HCT116 (cell line): ENCODE measurements at regions not wholly inside any gene's neighbourhood (a gene's known extent, or its start where the extent isn't known, plus 50 kb on each side); places are given as distances from the start of the nearest gene placed in this dataset.

Source experiments
- ATAC-seq: fragments of 200-7000 bp; cut with Tn5 transposase; 2 replicates; pipeline ENCODE4 v1.9.1; 2020; ENCODE audit warnings: mild to moderate bottlenecking, moderate library complexity
- BruUV-seq: library from RNA; stranded (reverse); fragments of 400-500 nt; replicated peaks from 2 replicates; lab custom pipeline; 2021; lab: Mats Ljungman, UMichigan
- CTCF ChIA-PET: fragments of 300-600 bp; sonication (Branson Sonifier 250); formaldehyde crosslinking; loops from one replicate; lab custom pipeline; 2021; ENCODE audit warnings: antibody characterized with exemption; lab: Charles Lee
- POLR2A ChIA-PET: fragments of 300-600, 350-600 bp; sonication (Branson Sonifier 250); formaldehyde crosslinking; loops from one replicate; lab custom pipeline; 2021; ENCODE audit warnings: antibody characterized with exemption; lab: Charles Lee
- RAD21 ChIA-PET, 2 experiments: fragments of 300-600 bp; sonication (Branson Sonifier 250); formaldehyde crosslinking; loops; one replicate each; lab custom pipeline; 2023; ENCODE audit warnings: low total read pairs in 2 of 2; ENCODE audit not compliant: uncharacterized antibody in 2 of 2, unreplicated experiment in 2 of 2, low non-redundant PET in 1 of 2; lab: Charles Lee
- DNase-seq: peaks from one replicate; pipeline ENCODE4 v3.0.0-alpha.2; 2010; ENCODE audit warnings: low read depth, low spot score
- H2AFZ ChIP-seq: fragments of 200-600 bp; shearing (Covaris generic), sonication (generic); 2 replicates; pipeline ENCODE4 v1.6.1; 2017; ENCODE audit warnings: low read depth, mixed run types, mixed read lengths, antibody characterized with exemption, low read length; ENCODE audit not compliant: poor library complexity, severe bottlenecking
- H3K27ac ChIP-seq: 2 replicates; pipeline ENCODE4 v1.5.1; 2012; ENCODE audit warnings: low read depth, low read length
- H3K27me3 ChIP-seq: fragments of 200-600 bp; sonication (generic); 2 replicates; pipeline ENCODE4 v1.6.1; 2016; ENCODE audit warnings: mixed run types, low read length, mixed read lengths; ENCODE audit not compliant: insufficient read depth
- H3K36me3 ChIP-seq, 2 experiments: fragments of 200-500 bp in 1 of 2; fragments of 200-600 bp in 1 of 2; sonication (Bioruptor generic) in 1 of 2; sonication (generic) in 1 of 2; 2 replicates each; pipeline versions ENCODE4 v1.5.1 to v1.6.1; 2014 to 2016; ENCODE audit warnings: low read length in 2 of 2, inconsistent platforms in 1 of 2, mixed read lengths in 1 of 2, mixed run types in 1 of 2; ENCODE audit not compliant: insufficient read depth in 2 of 2, control insufficient read depth in 1 of 2
- H3K4me1 ChIP-seq, 2 experiments: fragments of 200-600 bp in 1 of 2; sonication (generic) in 1 of 2; 2 replicates each; pipeline versions ENCODE4 v1.5.1 to v1.6.1; 2012 to 2017; ENCODE audit warnings: low read length in 2 of 2, inconsistent platforms in 1 of 2, mild to moderate bottlenecking in 1 of 2, mixed read lengths in 1 of 2, mixed run types in 1 of 2, moderate library complexity in 1 of 2; ENCODE audit not compliant: insufficient read depth in 2 of 2, control insufficient read depth in 1 of 2
- H3K4me2 ChIP-seq: fragments of 200-600 bp; sonication (generic); 2 replicates; pipeline ENCODE4 v1.6.1; 2017; ENCODE audit warnings: mixed run types, low read length, mixed read lengths
- H3K4me3 ChIP-seq, 2 experiments: fragments of 200-600 bp in 1 of 2; sonication (generic) in 1 of 2; replicated peaks in 1 of 2; 2 replicates each; pipeline ENCODE4 v1.5.1; 2011 to 2016; ENCODE audit warnings: low read length in 2 of 2, control low read depth in 1 of 2, low read depth in 1 of 2, mild to moderate bottlenecking in 1 of 2, mixed read lengths in 1 of 2, mixed run types in 1 of 2
- H3K79me2 ChIP-seq: fragments of 200-600 bp; sonication (generic); 2 replicates; pipeline ENCODE4 v1.6.1; 2017; ENCODE audit warnings: mild to moderate bottlenecking, mixed run types, low read length, moderate library complexity, mixed read lengths; ENCODE audit not compliant: insufficient read depth
- H3K9ac ChIP-seq: fragments of 200-600 bp; sonication (generic); 2 replicates; pipeline ENCODE4 v1.6.1; 2016; ENCODE audit warnings: low read length, mixed read lengths
- H3K9me2 ChIP-seq: fragments of 200-600 bp; sonication (generic), shearing (Covaris generic); 2 replicates; pipeline ENCODE4 v1.6.1; 2017; ENCODE audit warnings: mixed run types, mild to moderate bottlenecking, moderate library complexity; ENCODE audit not compliant: insufficient read depth
- H3K9me3 ChIP-seq, 2 experiments: fragments of 200-500 bp in 1 of 2; fragments of 200-600 bp in 1 of 2; sonication (Bioruptor generic) in 1 of 2; sonication (generic) in 1 of 2; 2 replicates each; pipeline ENCODE4 v1.6.1; 2014 to 2017; ENCODE audit warnings: low read length in 2 of 2, mixed read lengths in 2 of 2, inconsistent platforms in 1 of 2, low read depth in 1 of 2, mild to moderate bottlenecking in 1 of 2, mixed run types in 1 of 2, moderate library complexity in 1 of 2; ENCODE audit not compliant: control insufficient read depth in 1 of 2, insufficient read depth in 1 of 2
- H4K20me1 ChIP-seq: fragments of 200-600 bp; sonication (generic), shearing (Covaris generic); 2 replicates; pipeline ENCODE4 v1.6.1; 2017; ENCODE audit warnings: mixed run types, mild to moderate bottlenecking, moderate library complexity; ENCODE audit not compliant: insufficient read depth
- CBX3 ChIP-seq: IDR thresholded peaks from 2 replicates; pipeline ENCODE4 v1.6.1; 2012; ENCODE audit warnings: low read depth
- CEBPB ChIP-seq: IDR thresholded peaks from 2 replicates; pipeline ENCODE4 v1.6.1; 2012; ENCODE audit warnings: low read depth
- EZH2phosphoT487 ChIP-seq: fragments of 200-600 bp; IDR thresholded peaks from 2 replicates; pipeline ENCODE4 v1.6.1; 2018; ENCODE audit warnings: antibody characterized with exemption, borderline replicate concordance
- JUND ChIP-seq: IDR thresholded peaks from 2 replicates; pipeline ENCODE4 v1.6.1; 2012
- POLR2A ChIP-seq: IDR thresholded peaks from 2 replicates; pipeline ENCODE4 v1.7.0; 2011; ENCODE audit warnings: borderline replicate concordance; ENCODE audit not compliant: insufficient read depth, insufficient read length; ENCODE audit errors: extremely low read depth
- POLR2AphosphoS5 ChIP-seq: IDR thresholded peaks from 2 replicates; pipeline ENCODE4 v1.6.1; 2011; ENCODE audit warnings: mild to moderate bottlenecking, low read depth, low read length, moderate library complexity
- RAD21 ChIP-seq: IDR thresholded peaks from 2 replicates; pipeline ENCODE4 v1.6.1; 2012; ENCODE audit warnings: low read depth, mild to moderate bottlenecking
- SP1 ChIP-seq: IDR thresholded peaks from 2 replicates; pipeline ENCODE4 v1.6.1; 2012; ENCODE audit warnings: low read depth
- YY1 ChIP-seq: IDR thresholded peaks from 2 replicates; pipeline ENCODE4 v1.6.1; 2011; ENCODE audit warnings: low read length, low read depth, moderate library complexity, mild to moderate bottlenecking; ENCODE audit not compliant: insufficient replicate concordance; ENCODE audit errors: extremely low read depth
- ZFX ChIP-seq: fragments of 450-650 bp; IDR thresholded peaks from 2 replicates; pipeline ENCODE4 v1.6.1; 2017
- ZNF274 ChIP-seq: fragments of 200-500 bp; sonication (Bioruptor generic); IDR thresholded peaks from 2 replicates; pipeline ENCODE4 v1.6.1; 2014; ENCODE audit warnings: mild to moderate bottlenecking, low read depth, low read length, inconsistent platforms
- intact Hi-C: fragments of 100-400 bp; cut with micrococcal nuclease; formaldehyde crosslinking; loops from 2 replicates; pipeline ENCODE4 v1.10.0; 2022
- TF ChIP-seq, protein P1 (sequence below): IDR thresholded peaks from 2 replicates; pipeline ENCODE4 v1.6.1; 2012
- TF ChIP-seq, protein P2 (sequence below): IDR thresholded peaks from 2 replicates; pipeline ENCODE4 v1.6.1; 2012
- TF ChIP-seq, protein P3 (sequence below), 3 experiments: fragments of 200-600 bp in 1 of 3; sonication (generic) in 1 of 3; IDR thresholded peaks in 2 of 3; conservative IDR thresholded peaks in 1 of 3; 2 replicates each; pipeline ENCODE4 v1.5.1; 2012 to 2017; ENCODE audit warnings: low read depth in 2 of 3, low read length in 2 of 3, antibody characterized with exemption in 1 of 3, borderline replicate concordance in 1 of 3, control low read depth in 1 of 3, mild to moderate bottlenecking in 1 of 3, mixed read lengths in 1 of 3, mixed run types in 1 of 3, moderate library complexity in 1 of 3; ENCODE audit not compliant: insufficient read depth in 1 of 3

DNA sequence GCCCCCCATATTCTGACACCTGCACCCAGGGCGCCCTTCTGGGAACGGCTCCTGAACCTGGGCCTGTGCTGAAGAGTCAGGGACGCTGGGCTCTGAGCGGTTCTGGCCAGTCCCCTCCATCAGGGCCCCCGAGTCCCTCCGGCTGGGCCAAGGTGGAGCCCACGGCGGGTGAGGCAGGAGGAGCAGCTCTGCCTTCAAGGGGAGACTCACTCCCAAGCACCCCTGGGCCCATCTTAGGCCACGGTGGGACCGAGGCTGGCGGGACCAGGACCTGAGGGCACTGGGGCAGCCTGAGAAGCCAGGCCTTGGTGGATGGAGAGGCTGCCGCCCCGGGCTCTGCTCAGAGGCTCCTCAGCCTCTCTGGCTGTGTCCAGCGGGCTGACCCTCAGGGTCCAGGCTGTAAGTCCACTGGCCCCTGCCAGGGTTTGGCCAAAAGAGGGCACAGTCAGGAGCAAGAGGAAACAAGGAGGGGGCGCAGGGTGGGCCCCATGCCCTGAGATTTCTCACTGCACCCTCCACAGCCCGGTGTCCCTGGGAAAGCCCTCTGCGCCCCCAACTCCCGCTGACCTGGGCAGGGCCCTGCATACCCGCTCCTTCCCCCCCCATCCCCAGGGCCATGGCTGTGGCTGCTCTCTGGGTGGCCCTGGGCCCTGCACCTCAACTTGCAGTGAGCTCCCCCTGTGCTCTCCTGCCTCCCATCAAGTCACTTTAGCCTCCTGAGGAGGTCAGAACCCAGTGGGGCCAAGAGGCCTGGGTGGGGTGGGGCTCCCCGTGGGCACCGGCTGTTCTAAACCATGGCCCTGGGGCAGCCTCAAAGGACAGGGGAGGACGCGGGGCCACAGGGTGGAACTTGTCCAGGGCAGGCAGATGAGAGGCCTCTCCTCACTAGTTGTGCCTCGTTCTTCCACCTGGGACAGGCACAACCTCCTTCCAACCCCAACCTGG, 266.4 kb upstream of the SFSWAP start:
- H3K36me3 ChIP-seq: no peaks in the 10 kb centered on the region
- H3K27ac ChIP-seq: no peak overlapping the region
- intact Hi-C loops: no loop called here
- H3K79me2 ChIP-seq: no peaks in the 10 kb centered on the region
- no peaks in the 10 kb centered on the region for H4K20me1 ChIP-seq
- H3K9me2 ChIP-seq: no peaks in the 10 kb centered on the region
- H3K4me2 ChIP-seq: no peak overlapping the region
- POLR2A ChIA-PET: no interaction called here
- BruUV-seq: no TSS peak
- RAD21 ChIA-PET: no interaction called here
- no peak overlapping the region for H3K4me3 ChIP-seq
- peaks cover 2 to 6% of the 10 kb centered on the region in 2 experiments; a peak in 3 of 4 replicates for H3K4me1 ChIP-seq
- H3K27me3 ChIP-seq: no peaks in the 10 kb centered on the region
- H3K9me3 ChIP-seq: no peaks in the 10 kb centered on the region
- H2AFZ ChIP-seq: no peak overlapping the region
- H3K9ac ChIP-seq: no peak overlapping the region
- CTCF ChIA-PET: no interaction called here
- TF ChIP-seq YY1: no peak
- TF ChIP-seq ZFX: no peak
- TF ChIP-seq CEBPB: no peak
- no peak for TF ChIP-seq CBX3
- TF ChIP-seq, protein P1, sequence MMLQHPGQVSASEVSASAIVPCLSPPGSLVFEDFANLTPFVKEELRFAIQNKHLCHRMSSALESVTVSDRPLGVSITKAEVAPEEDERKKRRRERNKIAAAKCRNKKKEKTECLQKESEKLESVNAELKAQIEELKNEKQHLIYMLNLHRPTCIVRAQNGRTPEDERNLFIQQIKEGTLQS: no peak
- no peak for TF ChIP-seq RAD21
- TF ChIP-seq POLR2AphosphoS5: no peak
- no peak for TF ChIP-seq JUND
- TF ChIP-seq, protein P2, sequence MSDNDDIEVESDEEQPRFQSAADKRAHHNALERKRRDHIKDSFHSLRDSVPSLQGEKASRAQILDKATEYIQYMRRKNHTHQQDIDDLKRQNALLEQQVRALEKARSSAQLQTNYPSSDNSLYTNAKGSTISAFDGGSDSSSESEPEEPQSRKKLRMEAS: no peak
- TF ChIP-seq, protein P3, sequence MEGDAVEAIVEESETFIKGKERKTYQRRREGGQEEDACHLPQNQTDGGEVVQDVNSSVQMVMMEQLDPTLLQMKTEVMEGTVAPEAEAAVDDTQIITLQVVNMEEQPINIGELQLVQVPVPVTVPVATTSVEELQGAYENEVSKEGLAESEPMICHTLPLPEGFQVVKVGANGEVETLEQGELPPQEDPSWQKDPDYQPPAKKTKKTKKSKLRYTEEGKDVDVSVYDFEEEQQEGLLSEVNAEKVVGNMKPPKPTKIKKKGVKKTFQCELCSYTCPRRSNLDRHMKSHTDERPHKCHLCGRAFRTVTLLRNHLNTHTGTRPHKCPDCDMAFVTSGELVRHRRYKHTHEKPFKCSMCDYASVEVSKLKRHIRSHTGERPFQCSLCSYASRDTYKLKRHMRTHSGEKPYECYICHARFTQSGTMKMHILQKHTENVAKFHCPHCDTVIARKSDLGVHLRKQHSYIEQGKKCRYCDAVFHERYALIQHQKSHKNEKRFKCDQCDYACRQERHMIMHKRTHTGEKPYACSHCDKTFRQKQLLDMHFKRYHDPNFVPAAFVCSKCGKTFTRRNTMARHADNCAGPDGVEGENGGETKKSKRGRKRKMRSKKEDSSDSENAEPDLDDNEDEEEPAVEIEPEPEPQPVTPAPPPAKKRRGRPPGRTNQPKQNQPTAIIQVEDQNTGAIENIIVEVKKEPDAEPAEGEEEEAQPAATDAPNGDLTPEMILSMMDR (IDR thresholded peaks at IDR 0.05 in 2 of 3, conservative IDR thresholded peaks at IDR 0.05 in 1 of 3; ENCODE audit: borderline replicate concordance in 1 of 3, insufficient read depth in 1 of 3, low read depth in 2 of 3, low read length in 2 of 3): no peak
- no peak for TF ChIP-seq POLR2A
- TF ChIP-seq ZNF274: no peak
- no peak for TF ChIP-seq EZH2phosphoT487
- no peak for TF ChIP-seq SP1
- DNase-seq (no peak), ATAC-seq (no peak)
